GM18526 (cell line): ENCODE measurements at regions not wholly inside any gene's neighbourhood (a gene's known extent, or its start where the extent isn't known, plus 50 kb on each side); places are given as distances from the start of the nearest gene placed in this dataset.

ENCODE experiments used
- POLR2A ChIP-seq: IDR thresholded peaks from 3 replicates; pipeline ENCODE4 v1.6.1; 2011; ENCODE audit not compliant: insufficient read length; ENCODE audit errors: extremely low read depth

GRCh38 chr6:28683945-28684538 is 158.4 kb downstream of the GPX5 start:
- TF ChIP-seq POLR2A: no peak

GRCh38 chr6:28693033-28693750 is 167.5 kb downstream of the GPX5 start:
- TF ChIP-seq POLR2A: no peak

- no peak for TF ChIP-seq POLR2A
Measured at GRCh38 chr6:28693751-28694443, 168.2 kb downstream of the GPX5 start.

- TF ChIP-seq POLR2A: no peak
Measured at GRCh38 chr6:28695715-28696114, 170.0 kb downstream of the GPX5 start.

- TF ChIP-seq POLR2A: no peak
Measured at GRCh38 chr6:28696167-28696566, 170.5 kb downstream of the GPX5 start.

- no peak for TF ChIP-seq POLR2A
Measured at GRCh38 chr6:28696682-28697081, 171.0 kb downstream of the GPX5 start.

GRCh38 chr6:28707387-28708282 is 182.0 kb downstream of the GPX5 start:
- no peak for TF ChIP-seq POLR2A

- TF ChIP-seq POLR2A: no peak
Measured at GRCh38 chr6:28709478-28710349, 184.0 kb downstream of the GPX5 start.

GRCh38 chr6:28710466-28711191 is 184.9 kb downstream of the GPX5 start:
- TF ChIP-seq POLR2A: no peak

GRCh38 chr6:28711325-28711724 is 185.6 kb downstream of the GPX5 start:
- no peak for TF ChIP-seq POLR2A

- no peak for TF ChIP-seq POLR2A
Measured at GRCh38 chr6:28711788-28712341, 186.2 kb downstream of the GPX5 start.

GRCh38 chr6:28712982-28713381 is 187.3 kb downstream of the GPX5 start:
- TF ChIP-seq POLR2A: no peak

GRCh38 chr6:28719275-28719940 is 193.7 kb downstream of the GPX5 start:
- TF ChIP-seq POLR2A: no peak
